ENCODE measurements at regions not wholly inside any gene's neighbourhood (a gene's known extent, or its start where the extent isn't known, plus 50 kb on each side); places are given as distances from the start of the nearest gene placed in this dataset.

DNA sequence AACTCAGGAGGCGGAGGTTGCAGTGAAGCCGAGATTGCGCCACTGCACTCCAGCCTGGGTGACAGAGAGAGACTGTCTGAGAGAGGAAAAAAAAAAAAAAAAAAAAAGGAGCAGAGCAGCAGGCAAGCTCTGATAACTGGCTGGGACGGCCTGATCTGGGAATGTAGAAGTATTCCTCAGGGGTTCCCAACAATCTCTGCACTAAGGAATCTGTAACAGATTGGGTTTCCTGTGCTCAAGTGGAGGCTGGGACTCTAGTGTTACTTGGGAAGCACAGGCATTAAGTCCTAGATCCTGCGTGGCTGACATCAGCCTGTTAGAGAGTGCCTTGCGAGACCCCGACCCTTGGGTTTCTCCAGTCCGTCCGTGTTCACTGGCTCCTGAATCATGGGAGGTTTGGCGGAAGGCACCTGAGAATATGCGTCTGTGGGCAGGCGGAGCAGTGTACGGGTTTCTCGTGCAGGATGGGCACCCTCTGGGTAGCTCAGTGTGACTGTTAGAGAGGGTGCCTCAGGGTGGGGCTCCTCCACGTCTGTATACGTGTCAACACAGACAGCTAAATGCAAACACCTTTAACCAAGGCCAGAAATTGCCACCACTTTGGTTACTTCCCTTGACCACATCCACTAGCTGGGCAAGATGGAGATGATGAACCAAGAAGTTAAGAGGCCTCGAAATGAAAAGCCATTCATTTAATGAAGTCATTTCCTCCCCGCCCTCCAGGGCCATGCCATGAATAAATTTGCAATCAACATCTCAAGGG lies 174.9 kb upstream of the RPL38 start:
- no peak for DNase-seq (ENCODE audit: low read depth, low spot score)
- no peak for TF ChIP-seq EZH2 (IDR thresholded peaks at IDR 0.05)
- no peak for TF ChIP-seq FOXP2 (optimal IDR thresholded peaks at IDR 0.05; ENCODE audit: control extremely low read depth, extremely low read length, insufficient read depth)
- no peak for TF ChIP-seq POLR2AphosphoS5 (IDR thresholded peaks at IDR 0.05; ENCODE audit: borderline replicate concordance, low read depth, low read length)
- Histone ChIP-seq H3K27ac (no peak overlapping the region), H3K36me3 (ENCODE audit: insufficient read depth, low read length) (no peaks in the 10 kb centered on the region), H3K9ac (ENCODE audit: insufficient read length) (no peak overlapping the region), H3K4me3 (no peak overlapping the region), H3K9me3 (ENCODE audit: low read depth, low read length) (no peaks in the 10 kb centered on the region)

DNA sequence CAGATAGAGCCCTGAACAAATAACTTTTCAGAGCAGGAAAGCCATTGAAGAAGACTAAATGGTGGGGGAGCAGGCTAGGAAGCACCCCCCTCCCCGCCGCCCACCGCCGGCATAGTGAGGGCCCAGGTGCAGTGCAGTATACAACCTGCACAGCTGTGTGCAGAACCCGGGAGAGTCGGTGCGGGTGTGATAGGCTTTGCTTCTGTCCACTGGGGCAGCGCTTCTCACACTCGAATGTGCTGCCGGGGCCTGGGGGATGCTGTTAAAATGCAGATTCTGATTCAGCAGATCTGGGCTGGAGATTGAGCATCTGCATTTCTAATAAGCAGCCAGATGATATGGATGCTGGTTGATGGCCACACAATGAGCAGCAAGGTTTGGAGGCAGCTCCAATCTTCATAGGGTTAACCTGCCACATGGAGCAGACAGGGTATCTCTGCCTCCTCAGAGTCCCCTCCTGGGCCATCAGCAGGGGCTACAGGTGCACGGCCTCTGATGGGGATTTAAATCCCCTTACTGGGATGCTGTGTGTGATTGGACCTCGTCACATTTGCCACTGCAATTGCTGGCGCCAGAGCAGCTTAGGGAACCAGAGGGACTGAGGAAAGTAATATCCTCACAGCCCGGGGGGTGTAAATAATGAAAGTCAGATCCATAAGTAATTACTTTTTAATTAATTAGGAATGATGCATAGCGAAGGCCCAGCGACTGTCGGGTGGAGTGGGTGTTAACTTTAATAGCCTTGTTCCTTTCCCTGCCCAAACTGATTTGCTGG lies 172.0 kb upstream of the RPL38 start:
- Histone ChIP-seq H3K4me3 (no peak overlapping the region), H3K9me3 (ENCODE audit: low read depth, low read length) (no peaks in the 10 kb centered on the region)
- no peak for TF ChIP-seq POLR2AphosphoS5 (IDR thresholded peaks at IDR 0.05; ENCODE audit: borderline replicate concordance, low read depth, low read length)
- TF ChIP-seq FOXP2 (optimal IDR thresholded peaks at IDR 0.05; ENCODE audit: control extremely low read depth, extremely low read length, insufficient read depth), result no peak
- no peak for TF ChIP-seq EZH2 (IDR thresholded peaks at IDR 0.05)

DNA sequence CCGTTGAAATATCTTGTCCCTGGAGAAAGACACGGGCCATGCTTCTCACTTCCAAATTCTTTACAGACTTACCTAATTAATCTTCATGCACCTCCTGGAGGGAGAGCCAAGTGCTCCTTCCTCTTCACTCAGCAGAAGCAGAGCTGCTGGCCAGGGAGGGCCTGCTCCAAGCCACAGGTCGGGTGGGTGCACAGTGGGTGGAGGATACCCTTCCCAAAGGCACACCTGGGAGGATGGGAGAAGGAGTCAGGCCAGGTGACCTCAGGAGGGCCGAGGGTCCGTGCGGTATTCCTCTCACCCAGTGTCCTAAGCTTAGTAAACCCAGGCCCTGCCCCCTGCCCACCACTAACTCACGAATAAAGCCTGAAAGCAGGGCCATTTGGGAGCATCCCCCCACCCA lies 171.3 kb upstream of the RPL38 start:
- Histone ChIP-seq H3K9me3 (ENCODE audit: low read depth, low read length) (no peaks in the 10 kb centered on the region), H3K36me3 (ENCODE audit: insufficient read depth, low read length) (no peaks in the 10 kb centered on the region), H3K9ac (ENCODE audit: insufficient read length) (no peak overlapping the region), H3K4me3 (no peak overlapping the region), H3K27ac (no peak overlapping the region)
- no peak for TF ChIP-seq EZH2 (IDR thresholded peaks at IDR 0.05)
- no peak for TF ChIP-seq FOXP2 (optimal IDR thresholded peaks at IDR 0.05; ENCODE audit: control extremely low read depth, extremely low read length, insufficient read depth)
- no peak for TF ChIP-seq POLR2AphosphoS5 (IDR thresholded peaks at IDR 0.05; ENCODE audit: borderline replicate concordance, low read depth, low read length)
- no peak for DNase-seq (ENCODE audit: low read depth, low spot score)

More for the DNA sequence above, 172.0 kb upstream of the RPL38 start:
- Histone ChIP-seq H3K27ac (no peak overlapping the region), H3K36me3 (ENCODE audit: insufficient read depth, low read length) (no peaks in the 10 kb centered on the region), H3K9ac (ENCODE audit: insufficient read length) (no peak overlapping the region)
- DNase-seq (ENCODE audit: low read depth, low spot score), result no peak

DNA sequence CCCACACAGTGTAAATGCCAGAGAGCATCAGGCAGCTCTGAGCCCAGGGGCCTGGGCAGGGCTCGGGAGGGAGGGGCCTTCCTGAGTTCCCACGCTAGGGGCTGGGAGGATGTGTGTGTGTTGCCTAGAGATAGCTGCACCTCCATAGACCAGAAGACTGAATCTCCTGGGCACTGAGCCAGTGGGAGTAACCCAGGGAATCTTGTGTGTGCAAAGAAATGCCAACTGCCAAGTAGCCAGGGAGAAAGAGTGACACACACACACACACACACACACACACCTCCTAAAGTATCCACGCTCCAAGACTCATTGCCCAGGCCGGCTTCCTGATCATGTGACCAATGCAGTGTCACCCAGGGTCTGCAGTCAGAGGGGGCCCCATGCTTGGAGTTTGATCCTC lies 166.2 kb upstream of the RPL38 start:
- no peaks in the 10 kb centered on the region for H3K36me3 ChIP-seq (ENCODE audit: insufficient read depth, low read length)
- no peak for DNase-seq (ENCODE audit: low read depth, low spot score)
- H3K9ac ChIP-seq (ENCODE audit: insufficient read length), result no peak overlapping the region
- no peak overlapping the region for H3K27ac ChIP-seq
- H3K4me3 ChIP-seq, result no peak overlapping the region
- TF ChIP-seq POLR2AphosphoS5 (IDR thresholded peaks at IDR 0.05; ENCODE audit: borderline replicate concordance, low read depth, low read length) (no peak), FOXP2 (optimal IDR thresholded peaks at IDR 0.05; ENCODE audit: control extremely low read depth, extremely low read length, insufficient read depth) (no peak), EZH2 (IDR thresholded peaks at IDR 0.05) (no peak)
- H3K9me3 ChIP-seq (ENCODE audit: low read depth, low read length), result no peaks in the 10 kb centered on the region

DNA sequence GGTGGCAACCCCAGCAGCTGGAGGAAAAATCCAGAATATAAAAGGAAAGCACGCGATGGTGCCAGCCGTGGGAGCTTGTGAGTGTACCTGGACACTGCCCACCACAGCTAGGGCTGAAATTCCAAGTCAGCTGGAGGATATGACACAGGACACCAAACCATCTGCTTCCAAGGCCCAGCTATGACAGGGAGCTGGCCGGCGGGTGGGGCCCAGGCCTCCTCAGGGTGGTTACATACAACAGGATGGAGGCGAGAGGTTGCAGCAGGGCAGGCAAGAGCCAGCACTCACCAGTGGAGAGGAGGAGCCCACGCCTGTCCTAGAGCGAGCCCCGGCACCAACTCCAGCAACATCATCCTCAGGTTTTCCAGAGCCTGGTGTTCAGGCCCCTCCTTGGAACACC lies 163.2 kb upstream of the RPL38 start:
- H3K36me3 ChIP-seq (ENCODE audit: insufficient read depth, low read length), result no peaks in the 10 kb centered on the region
- H3K9ac ChIP-seq (ENCODE audit: insufficient read length), result no peak overlapping the region
- TF ChIP-seq FOXP2 (optimal IDR thresholded peaks at IDR 0.05; ENCODE audit: control extremely low read depth, extremely low read length, insufficient read depth), result no peak
- no peak for TF ChIP-seq EZH2 (IDR thresholded peaks at IDR 0.05)
- TF ChIP-seq POLR2AphosphoS5 (IDR thresholded peaks at IDR 0.05; ENCODE audit: borderline replicate concordance, low read depth, low read length), result no peak
- H3K27ac ChIP-seq, result no peak overlapping the region
- H3K9me3 ChIP-seq (ENCODE audit: low read depth, low read length), result no peaks in the 10 kb centered on the region
- DNase-seq (ENCODE audit: low read depth, low spot score), result no peak
- H3K4me3 ChIP-seq, result no peak overlapping the region

DNA sequence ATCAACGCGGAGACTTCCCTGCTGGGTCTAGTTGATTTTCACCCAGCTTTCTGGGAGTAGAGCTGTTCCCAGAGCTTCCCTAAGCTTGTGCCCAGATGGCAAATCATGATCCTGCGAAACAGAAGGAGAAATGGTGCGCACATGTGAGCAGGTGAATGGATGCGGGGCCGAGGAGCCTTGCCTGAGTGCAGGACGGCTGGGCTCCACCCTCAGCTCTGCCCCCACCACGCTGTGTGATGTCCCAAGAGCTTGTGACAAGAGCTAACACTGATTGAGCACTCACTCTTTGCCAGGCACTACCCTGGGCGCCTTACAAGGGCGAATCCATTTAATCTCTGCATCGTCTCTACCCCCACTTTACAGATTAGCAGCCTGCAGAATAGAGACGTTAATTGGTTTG lies 162.7 kb upstream of the RPL38 start:
- Histone ChIP-seq H3K36me3 (ENCODE audit: insufficient read depth, low read length) (no peaks in the 10 kb centered on the region), H3K9me3 (ENCODE audit: low read depth, low read length) (no peaks in the 10 kb centered on the region), H3K4me3 (no peak overlapping the region), H3K27ac (no peak overlapping the region), H3K9ac (ENCODE audit: insufficient read length) (no peak overlapping the region)
- TF ChIP-seq POLR2AphosphoS5 (IDR thresholded peaks at IDR 0.05; ENCODE audit: borderline replicate concordance, low read depth, low read length), result no peak
- TF ChIP-seq FOXP2 (optimal IDR thresholded peaks at IDR 0.05; ENCODE audit: control extremely low read depth, extremely low read length, insufficient read depth), result no peak
- TF ChIP-seq EZH2 (IDR thresholded peaks at IDR 0.05), result no peak
- no peak for DNase-seq (ENCODE audit: low read depth, low spot score)

- DNase-seq (ENCODE audit: low read depth, low spot score), result no peak
Measured at GRCh38 chr17:74041869-74042640, 161.4 kb upstream of the RPL38 start.

More at GRCh38 chr17:74041869-74042640, 161.4 kb upstream of the RPL38 start:
- TF ChIP-seq FOXP2 (optimal IDR thresholded peaks at IDR 0.05; ENCODE audit: control extremely low read depth, extremely low read length, insufficient read depth) (no peak), EZH2 (IDR thresholded peaks at IDR 0.05) (no peak), POLR2AphosphoS5 (IDR thresholded peaks at IDR 0.05; ENCODE audit: borderline replicate concordance, low read depth, low read length) (no peak)
- Histone ChIP-seq H3K36me3 (ENCODE audit: insufficient read depth, low read length) (no peaks in the 10 kb centered on the region), H3K4me3 (no peak overlapping the region), H3K27ac (no peak overlapping the region), H3K9me3 (ENCODE audit: low read depth, low read length) (no peaks in the 10 kb centered on the region), H3K9ac (ENCODE audit: insufficient read length) (no peak overlapping the region)

All from SK-N-MC (cell line).